ENCODE measurements at regions not wholly inside any gene's neighbourhood (a gene's known extent, or its start where the extent isn't known, plus 50 kb on each side); places are given as distances from the start of the nearest gene placed in this dataset.

DNA sequence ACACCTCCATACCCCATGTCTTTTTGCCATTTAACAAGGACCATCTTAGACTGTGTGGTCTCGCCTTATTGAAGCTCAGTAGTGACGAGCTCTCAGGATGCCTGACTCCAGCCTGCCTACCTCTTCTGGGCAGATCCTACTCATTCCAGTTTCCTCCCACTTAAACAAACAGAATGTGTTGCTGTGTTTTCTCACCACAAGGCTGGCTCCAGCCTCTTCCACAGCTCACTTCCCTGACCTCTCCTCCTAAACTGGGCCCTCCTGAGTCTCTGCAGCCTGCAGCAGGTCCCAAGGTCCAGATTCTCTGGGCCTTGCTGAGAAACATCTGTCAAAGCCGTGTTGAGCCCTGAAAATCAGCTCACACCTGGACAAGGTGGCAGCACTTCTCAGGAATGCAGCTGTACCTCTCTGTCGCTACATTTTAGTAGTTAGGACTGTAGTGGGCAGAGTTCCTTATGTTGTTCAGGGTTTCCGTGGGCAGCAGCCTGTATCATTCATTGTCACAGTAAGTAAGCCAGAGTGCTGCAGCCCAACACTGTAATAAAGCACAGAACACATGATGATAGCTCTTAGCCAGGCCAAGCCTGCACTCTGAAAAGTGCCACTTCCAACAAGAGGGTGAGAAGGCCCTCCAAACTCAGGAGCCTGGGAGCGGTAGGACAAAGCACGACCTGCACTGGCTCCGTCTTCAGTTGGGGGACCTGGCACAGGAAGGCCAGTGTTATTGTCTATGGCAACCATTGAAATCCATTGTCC, 68.5 kb downstream of the NKX2-1 start (continued):
- TF ChIP-seq, protein P1, sequence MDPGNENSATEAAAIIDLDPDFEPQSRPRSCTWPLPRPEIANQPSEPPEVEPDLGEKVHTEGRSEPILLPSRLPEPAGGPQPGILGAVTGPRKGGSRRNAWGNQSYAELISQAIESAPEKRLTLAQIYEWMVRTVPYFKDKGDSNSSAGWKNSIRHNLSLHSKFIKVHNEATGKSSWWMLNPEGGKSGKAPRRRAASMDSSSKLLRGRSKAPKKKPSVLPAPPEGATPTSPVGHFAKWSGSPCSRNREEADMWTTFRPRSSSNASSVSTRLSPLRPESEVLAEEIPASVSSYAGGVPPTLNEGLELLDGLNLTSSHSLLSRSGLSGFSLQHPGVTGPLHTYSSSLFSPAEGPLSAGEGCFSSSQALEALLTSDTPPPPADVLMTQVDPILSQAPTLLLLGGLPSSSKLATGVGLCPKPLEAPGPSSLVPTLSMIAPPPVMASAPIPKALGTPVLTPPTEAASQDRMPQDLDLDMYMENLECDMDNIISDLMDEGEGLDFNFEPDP (CRISPR knock-in tag; IDR thresholded peaks at IDR 0.05): no peak
- TF ChIP-seq MNT (conservative IDR thresholded peaks at IDR 0.05) (no peak), MTA2 (IDR thresholded peaks at IDR 0.05; ENCODE audit: low read depth) (no peak)

- no peak overlapping the region for H3K9ac ChIP-seq (ENCODE audit: insufficient read depth in 1 of 2, low read depth in 2 of 2, low read length in 2 of 2)
- H3K4me2 ChIP-seq (ENCODE audit: insufficient read depth, low read length): no peak overlapping the region
- in situ Hi-C loops (cut with MboI) (no loop called here), intact Hi-C loops (cut with micrococcal nuclease) (loop anchor here (2.0 kb wide), 1 partner anchor 78 kb away; no protein-coding TSS in a partner anchor)
- no peak overlapping the region for H3K4me3 ChIP-seq
- H3K36me3 ChIP-seq (ENCODE audit: control insufficient read depth, insufficient read depth, low read length): no peaks in the 10 kb centered on the region
- POLR2A ChIA-PET: interaction anchor here (0.7 kb wide), 1 partner anchor 9 kb away, joined by 5 read pairs; no protein-coding TSS in a partner anchor
- no peak overlapping the region for H2AFZ ChIP-seq (ENCODE audit: low read depth, low read length)
- peak; percentile 82 for ATAC-seq
- H3K9me3 ChIP-seq (replicated peaks; ENCODE audit: control insufficient read depth, insufficient read depth, low read depth, low read length): no peaks in the 10 kb centered on the region
- H4K20me1 ChIP-seq (replicated peaks; ENCODE audit: control insufficient read depth, insufficient read depth, low read length): no peaks in the 10 kb centered on the region
- no peaks in the 10 kb centered on the region; a peak in 1 of 5 replicates for H3K27me3 ChIP-seq (ENCODE audit: control insufficient read depth in 2 of 2, insufficient read depth in 2 of 2, low read length in 2 of 2)
- 0% methylated on average over 4 of the region's 4 CpGs for WGBS (ENCODE audit: insufficient coverage, low coverage, missing lambda C conversion rate)
- FAIRE-seq: peak; percentile 37
- CTCF ChIA-PET (ENCODE audit: low intra/inter-chr PET ratio): no interaction called here
- no peaks in the 10 kb centered on the region for H3K79me2 ChIP-seq (ENCODE audit: control insufficient read depth, insufficient read depth, low read length)
- no peaks in the 10 kb centered on the region for H3K4me1 ChIP-seq (replicated peaks in 1 of 2; ENCODE audit: control insufficient read depth in 2 of 2, insufficient read depth in 2 of 2, low read length in 2 of 2)
- H3K27ac ChIP-seq (ENCODE audit: extremely low read depth, low read depth, low read length): no peak overlapping the region
- H3K9me1 ChIP-seq (ENCODE audit: control insufficient read depth, insufficient read depth, low read length): no peaks in the 10 kb centered on the region
- BruUV-seq (replicated peaks): no TSS peak
- peak in 3 of 4 experiments; percentile 7 to 17 (median 12) for DNase-seq (ENCODE audit: extremely low read depth in 1 of 4, low spot score in 3 of 4)
- peak in 1 of 2 experiments; percentile 21; a peak in 1 of 4 replicates for TF ChIP-seq RAD21 (CRISPR knock-in tag; conservative IDR thresholded peaks at IDR 0.05 in 1 of 2, IDR thresholded peaks at IDR 0.05 in 1 of 2)
- TF ChIP-seq SMC3 (conservative IDR thresholded peaks at IDR 0.05; ENCODE audit: insufficient read depth, low read depth, low read length): 0 out of 2 replicates have a peak, but pooled peaks have one; percentile 28
- no peak for TF ChIP-seq ZNF146 (CRISPR knock-in tag; IDR thresholded peaks at IDR 0.05; ENCODE audit: unreplicated experiment)
- TF ChIP-seq, protein P2, sequence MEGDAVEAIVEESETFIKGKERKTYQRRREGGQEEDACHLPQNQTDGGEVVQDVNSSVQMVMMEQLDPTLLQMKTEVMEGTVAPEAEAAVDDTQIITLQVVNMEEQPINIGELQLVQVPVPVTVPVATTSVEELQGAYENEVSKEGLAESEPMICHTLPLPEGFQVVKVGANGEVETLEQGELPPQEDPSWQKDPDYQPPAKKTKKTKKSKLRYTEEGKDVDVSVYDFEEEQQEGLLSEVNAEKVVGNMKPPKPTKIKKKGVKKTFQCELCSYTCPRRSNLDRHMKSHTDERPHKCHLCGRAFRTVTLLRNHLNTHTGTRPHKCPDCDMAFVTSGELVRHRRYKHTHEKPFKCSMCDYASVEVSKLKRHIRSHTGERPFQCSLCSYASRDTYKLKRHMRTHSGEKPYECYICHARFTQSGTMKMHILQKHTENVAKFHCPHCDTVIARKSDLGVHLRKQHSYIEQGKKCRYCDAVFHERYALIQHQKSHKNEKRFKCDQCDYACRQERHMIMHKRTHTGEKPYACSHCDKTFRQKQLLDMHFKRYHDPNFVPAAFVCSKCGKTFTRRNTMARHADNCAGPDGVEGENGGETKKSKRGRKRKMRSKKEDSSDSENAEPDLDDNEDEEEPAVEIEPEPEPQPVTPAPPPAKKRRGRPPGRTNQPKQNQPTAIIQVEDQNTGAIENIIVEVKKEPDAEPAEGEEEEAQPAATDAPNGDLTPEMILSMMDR (IDR thresholded peaks at IDR 0.05 in 2 of 3, conservative IDR thresholded peaks at IDR 0.05 in 1 of 3; ENCODE audit: insufficient read depth in 2 of 3, low read depth in 1 of 3, low read length in 3 of 3): peak; percentile 32 to 35 (median 33); a peak in 3 of 6 replicates
- no peak for TF ChIP-seq ZNF253 (CRISPR knock-in tag; conservative IDR thresholded peaks at IDR 0.05)
- no peak for TF ChIP-seq HEY1 (CRISPR knock-in tag; IDR thresholded peaks at IDR 0.05; ENCODE audit: borderline replicate concordance)
- TF ChIP-seq, protein P3, sequence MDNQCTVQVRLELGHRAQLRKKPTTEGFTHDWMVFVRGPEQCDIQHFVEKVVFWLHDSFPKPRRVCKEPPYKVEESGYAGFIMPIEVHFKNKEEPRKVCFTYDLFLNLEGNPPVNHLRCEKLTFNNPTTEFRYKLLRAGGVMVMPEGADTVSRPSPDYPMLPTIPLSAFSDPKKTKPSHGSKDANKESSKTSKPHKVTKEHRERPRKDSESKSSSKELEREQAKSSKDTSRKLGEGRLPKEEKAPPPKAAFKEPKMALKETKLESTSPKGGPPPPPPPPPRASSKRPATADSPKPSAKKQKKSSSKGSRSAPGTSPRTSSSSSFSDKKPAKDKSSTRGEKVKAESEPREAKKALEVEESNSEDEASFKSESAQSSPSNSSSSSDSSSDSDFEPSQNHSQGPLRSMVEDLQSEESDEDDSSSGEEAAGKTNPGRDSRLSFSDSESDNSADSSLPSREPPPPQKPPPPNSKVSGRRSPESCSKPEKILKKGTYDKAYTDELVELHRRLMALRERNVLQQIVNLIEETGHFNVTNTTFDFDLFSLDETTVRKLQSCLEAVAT (IDR thresholded peaks at IDR 0.05): no peak
- no peak for TF ChIP-seq FOS (IDR thresholded peaks at IDR 0.05; ENCODE audit: extremely low read depth, insufficient read length)
- no peak for TF ChIP-seq ERF (CRISPR knock-in tag; IDR thresholded peaks at IDR 0.05)
Observed at GRCh38 chr14:36450550-36450949, 69.5 kb downstream of the NKX2-1 start.
